ENCODE measurements at regions not wholly inside any gene's neighbourhood (a gene's known extent, or its start where the extent isn't known, plus 50 kb on each side); places are given as distances from the start of the nearest gene placed in this dataset.
"Not testable (repeated sequence)": the region's sequence is repeated elsewhere in the genome, so short reads cannot be mapped to it uniquely, and the experiment has no call there.

- no peak for DNase-seq (ENCODE audit: low read depth in 4 of 4, low spot score in 3 of 4)
Observed at GRCh38 chr5:128782446-128782845, 182.8 kb upstream of the SLC27A6 start.

- no peak for DNase-seq (ENCODE audit: low read depth in 4 of 4, low spot score in 3 of 4)
Observed at GRCh38 chr5:128784726-128785125, 180.6 kb upstream of the SLC27A6 start.

- no peak for DNase-seq (ENCODE audit: low read depth in 4 of 4, low spot score in 3 of 4)
Observed at GRCh38 chr5:128791312-128791711, 174.0 kb upstream of the SLC27A6 start.

GRCh38 chr5:128796506-128796905 lies 168.8 kb upstream of the SLC27A6 start:
- DNase-seq (ENCODE audit: low read depth in 4 of 4, low spot score in 3 of 4) = no peak

- no peak for DNase-seq (ENCODE audit: low read depth in 4 of 4, low spot score in 3 of 4)
Observed at GRCh38 chr5:128798871-128799270, 166.4 kb upstream of the SLC27A6 start.

GRCh38 chr5:128799945-128800344 lies 165.3 kb upstream of the SLC27A6 start:
- DNase-seq (ENCODE audit: low read depth in 4 of 4, low spot score in 3 of 4) = no peak

GRCh38 chr5:128800377-128800776 lies 164.9 kb upstream of the SLC27A6 start:
- DNase-seq (ENCODE audit: low read depth in 4 of 4, low spot score in 3 of 4) = no peak

GRCh38 chr5:128813317-128814070 lies 151.8 kb upstream of the SLC27A6 start:
- DNase-seq (ENCODE audit: low read depth in 4 of 4, low spot score in 3 of 4) = no peak

- DNase-seq (ENCODE audit: low read depth in 4 of 4, low spot score in 3 of 4) = no peak
Observed at GRCh38 chr5:128815201-128815600, 150.1 kb upstream of the SLC27A6 start.

GRCh38 chr5:128825826-128826225 lies 139.5 kb upstream of the SLC27A6 start:
- no peak for DNase-seq (ENCODE audit: low read depth in 4 of 4, low spot score in 3 of 4)

GRCh38 chr5:128826275-128826674 lies 139.0 kb upstream of the SLC27A6 start:
- no peak for DNase-seq (ENCODE audit: low read depth in 4 of 4, low spot score in 3 of 4)

- DNase-seq (ENCODE audit: low read depth in 4 of 4, low spot score in 3 of 4) = no peak
Observed at GRCh38 chr5:128836571-128836970, 128.7 kb upstream of the SLC27A6 start.

GRCh38 chr5:128838623-128839022 lies 126.7 kb upstream of the SLC27A6 start:
- DNase-seq (ENCODE audit: low read depth in 4 of 4, low spot score in 3 of 4) = peak in 1 of 4 donors; percentile 4

- no peak for DNase-seq (ENCODE audit: low read depth in 4 of 4, low spot score in 3 of 4)
Observed at GRCh38 chr5:128842241-128842640, 123.0 kb upstream of the SLC27A6 start.

- peak in 2 of 4 donors; percentile 7 to 14 for DNase-seq (ENCODE audit: low read depth in 4 of 4, low spot score in 3 of 4)
Observed at GRCh38 chr5:128844354-128844923, 120.8 kb upstream of the SLC27A6 start.

- DNase-seq (ENCODE audit: low read depth in 4 of 4, low spot score in 3 of 4) = no peak
Observed at GRCh38 chr5:128850049-128850448, 115.2 kb upstream of the SLC27A6 start.

GRCh38 chr5:128854931-128855330 lies 110.4 kb upstream of the SLC27A6 start:
- no peak for DNase-seq (ENCODE audit: low read depth in 4 of 4, low spot score in 3 of 4)

GRCh38 chr5:128857076-128857677 lies 108.1 kb upstream of the SLC27A6 start:
- no peak for DNase-seq (ENCODE audit: low read depth in 4 of 4, low spot score in 3 of 4)

GRCh38 chr5:128858995-128859394 lies 106.3 kb upstream of the SLC27A6 start:
- no peak for DNase-seq (ENCODE audit: low read depth in 4 of 4, low spot score in 3 of 4)

- not testable (repeated sequence) for DNase-seq (ENCODE audit: low read depth in 4 of 4, low spot score in 3 of 4)
Observed at GRCh38 chr5:128861155-128861554, 104.1 kb upstream of the SLC27A6 start.

GRCh38 chr5:128869970-128870369 lies 95.3 kb upstream of the SLC27A6 start:
- no peak for DNase-seq (ENCODE audit: low read depth in 4 of 4, low spot score in 3 of 4)

- DNase-seq (ENCODE audit: low read depth in 4 of 4, low spot score in 3 of 4) = no peak
Observed at GRCh38 chr5:128870373-128870772, 94.9 kb upstream of the SLC27A6 start.

All from left renal pelvis (tissue), 4 donors.